T-cell (primary cell): ENCODE measurements at regions not wholly inside any gene's neighbourhood (a gene's known extent, or its start where the extent isn't known, plus 50 kb on each side); places are given as distances from the start of the nearest gene placed in this dataset.

Source experiments
- ATAC-seq, 4 experiments: fragments of 200-7000 bp in 3 of 4; fragments of 150-1000 bp in 1 of 4; cut with Tn5 transposase; replicated peaks in 1 of 4; 1 replicate in 3 of 4; 2 replicates in 1 of 4; pipeline ENCODE4 v1.10.0; 2021; ENCODE audit warnings: moderate library complexity in 3 of 4, mild to moderate bottlenecking in 2 of 4, moderate number of reproducible peaks in 1 of 4
- CTCF ChIA-PET, 2 donors: fragments of 300-600 bp; sonication (Branson Sonifier 250); formaldehyde crosslinking; loops; one replicate each; lab custom pipeline; 2022; ENCODE audit warnings: antibody characterized with exemption in 2 of 2; lab: Charles Lee
- POLR2A ChIA-PET, 2 donors: fragments of 300-600 bp; sonication (Branson Sonifier 250); formaldehyde crosslinking; loops; one replicate each; lab custom pipeline; 2022; ENCODE audit warnings: antibody characterized with exemption in 2 of 2; lab: Charles Lee
- DNase-seq, 35 experiments: peaks; one replicate each; pipeline versions ENCODE4 v3.0.0 to v3.0.0-alpha.2; 2013 to 2023
- H3K27ac ChIP-seq: one replicate; pipeline ENCODE4 v1.5.1; 2013; ENCODE audit warnings: low read length
- H3K27me3 ChIP-seq, 2 experiments: replicated peaks in 1 of 2; 1 replicate in 1 of 2; 2 replicates in 1 of 2; pipeline versions ENCODE4 v1.6.1 to v1.7.0; 2013; ENCODE audit warnings: low read length in 1 of 2, mixed read lengths in 1 of 2; ENCODE audit not compliant: control insufficient read depth in 2 of 2, insufficient read depth in 2 of 2; ENCODE audit errors: extremely low read depth in 1 of 2
- H3K36me3 ChIP-seq, 2 donors: 1 replicate in 1 of 2; 2 replicates in 1 of 2; pipeline versions ENCODE4 v1.6.1 to v1.7.0; 2013; ENCODE audit warnings: low read length in 1 of 2; ENCODE audit not compliant: control insufficient read depth in 2 of 2, insufficient read depth in 1 of 2; ENCODE audit errors: extremely low read depth in 1 of 2
- H3K4me1 ChIP-seq, 2 experiments: 1 replicate in 1 of 2; 2 replicates in 1 of 2; pipeline versions ENCODE4 v1.6.1 to v1.7.0; 2013; ENCODE audit warnings: low read length in 2 of 2, mixed read lengths in 1 of 2; ENCODE audit not compliant: insufficient read depth in 2 of 2, control insufficient read depth in 1 of 2; ENCODE audit errors: extremely low read depth in 1 of 2
- H3K4me3 ChIP-seq, 2 donors: 1 replicate in 1 of 2; 2 replicates in 1 of 2; pipeline versions ENCODE4 v1.5.1 to v1.7.0; 2013; ENCODE audit warnings: mild to moderate bottlenecking in 2 of 2, low read length in 1 of 2, moderate library complexity in 1 of 2; ENCODE audit not compliant: control insufficient read depth in 1 of 2; ENCODE audit errors: extremely low read depth in 1 of 2
- H3K9me3 ChIP-seq: 2 replicates; pipeline ENCODE4 v1.7.0; 2013
- H3K27ac Mint-ChIP-seq, 2 donors: one replicate each; pipeline ENCODE4 v1.8.0; 2020 to 2021; ENCODE audit warnings: mild to moderate bottlenecking in 2 of 2, mixed read lengths in 2 of 2
- H3K27me3 Mint-ChIP-seq, 2 donors: one replicate each; pipeline ENCODE4 v1.8.0; 2021 to 2022; ENCODE audit warnings: mixed read lengths in 2 of 2
- H3K36me3 Mint-ChIP-seq: one replicate; pipeline ENCODE4 v1.8.0; 2021; ENCODE audit warnings: mixed read lengths
- H3K4me1 Mint-ChIP-seq, 3 donors: one replicate each; pipeline ENCODE4 v1.8.0; 2020 to 2022; ENCODE audit warnings: mixed read lengths in 3 of 3, mild to moderate bottlenecking in 1 of 3
- H3K4me3 Mint-ChIP-seq, 3 donors: one replicate each; pipeline ENCODE4 v1.8.0; 2020 to 2022; ENCODE audit warnings: mild to moderate bottlenecking in 3 of 3, mixed read lengths in 3 of 3, moderate library complexity in 3 of 3
- H3K9me3 Mint-ChIP-seq, 3 donors: one replicate each; pipeline ENCODE4 v1.8.0; 2020 to 2022; ENCODE audit warnings: mixed read lengths in 3 of 3
- WGBS: methylation state at CpG from one replicate; pipeline ENCODE4 v1.1.5; 2013; ENCODE audit warnings: missing lambda C conversion rate; ENCODE audit not compliant: insufficient coverage; 5-methylcytosine and 5-hydroxymethylcytosine counted together

- ChIA-PET CTCF (no interaction called here), POLR2A (no interaction called here)
- Mint-ChIP-seq H3K4me1 (peaks cover 38 to 56% (median 42%) of the 10 kb centered on the region in 3 donors), H3K4me3 (no peak overlapping the region), H3K27ac (no peak overlapping the region), H3K9me3 (no peaks in the 10 kb centered on the region), H3K27me3 (no peaks in the 10 kb centered on the region), H3K36me3 (no peaks in the 10 kb centered on the region)
- Histone ChIP-seq H3K27ac (no peak overlapping the region), H3K9me3 (no peaks in the 10 kb centered on the region), H3K4me1 (peaks cover 7 to 26% of the 10 kb centered on the region in 2 experiments), H3K4me3 (no peak overlapping the region), H3K27me3 (no peaks in the 10 kb centered on the region), H3K36me3 (no peaks in the 10 kb centered on the region)
- no peak for ATAC-seq
- no peak for DNase-seq
- 97% methylated on average over 5 of the region's 11 CpGs for WGBS
Measured at GRCh38 chr10:3470191-3470590, 297.6 kb upstream of the PITRM1 start.

GRCh38 chr10:3469639-3470020 lies 297.0 kb upstream of the PITRM1 start:
- no peak for ATAC-seq
- Mint-ChIP-seq H3K27ac (no peak overlapping the region), H3K4me1 (peaks cover 38 to 56% (median 42%) of the 10 kb centered on the region in 3 donors), H3K27me3 (no peaks in the 10 kb centered on the region), H3K9me3 (no peaks in the 10 kb centered on the region), H3K36me3 (no peaks in the 10 kb centered on the region), H3K4me3 (no peak overlapping the region)
- no peaks in the 10 kb centered on the region for H3K27me3 ChIP-seq
- ChIA-PET POLR2A (no interaction called here), CTCF (no interaction called here)
- DNase-seq = no peak
- no peaks in the 10 kb centered on the region for H3K36me3 ChIP-seq
- H3K4me3 ChIP-seq = no peak overlapping the region
- peaks cover 8 to 26% of the 10 kb centered on the region in 2 experiments for H3K4me1 ChIP-seq
- no CpG with 5 or more reads among the region's 2 CpGs for WGBS
- no peaks in the 10 kb centered on the region for H3K9me3 ChIP-seq
- H3K27ac ChIP-seq = no peak overlapping the region

DNA sequence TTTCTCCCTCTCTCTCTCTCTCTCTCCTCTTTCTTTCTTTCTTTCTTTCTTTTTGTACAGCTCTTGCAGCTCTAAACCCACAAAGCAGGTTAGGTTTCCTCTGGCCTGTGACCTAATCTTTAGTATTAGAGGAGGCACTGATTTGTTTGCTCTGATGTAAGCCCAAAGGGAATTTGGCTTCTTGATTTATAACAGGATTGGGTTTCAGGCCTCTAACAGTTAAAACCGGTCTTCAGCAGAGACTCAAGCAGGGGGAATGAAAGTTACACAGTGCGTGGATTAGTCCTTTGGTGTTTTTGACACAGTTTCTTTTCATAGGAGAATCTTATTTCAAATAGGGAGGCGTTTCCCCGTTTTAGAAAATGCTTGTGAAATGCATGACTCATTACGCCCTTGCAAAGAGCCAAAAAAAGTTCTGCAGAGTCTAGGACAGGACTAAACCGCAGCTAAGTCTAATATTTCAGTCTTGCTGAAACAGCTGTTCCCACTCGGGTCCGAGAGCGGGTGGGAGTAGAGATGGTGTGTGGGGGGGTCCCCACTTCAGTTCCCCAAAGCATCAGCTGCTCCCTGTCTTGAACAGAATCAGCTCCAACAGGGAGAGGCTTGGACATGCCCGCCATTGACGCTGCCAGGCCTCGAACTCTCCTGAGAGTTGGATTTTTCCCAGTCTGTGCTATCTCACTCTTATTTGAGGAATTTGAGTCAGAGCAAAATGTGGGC lies 296.5 kb upstream of the PITRM1 start:
- Mint-ChIP-seq H3K9me3 (no peaks in the 10 kb centered on the region), H3K27ac (peak overlapping the region; percentile 33 to 39), H3K27me3 (no peaks in the 10 kb centered on the region), H3K4me3 (no peak overlapping the region), H3K36me3 (no peaks in the 10 kb centered on the region), H3K4me1 (peaks cover 38 to 56% (median 42%) of the 10 kb centered on the region in 3 donors)
- H3K27ac ChIP-seq = no peak overlapping the region
- 62% methylated on average over 6 of the region's 12 CpGs for WGBS
- ATAC-seq = no peak
- no peak for DNase-seq
- no peak overlapping the region for H3K4me3 ChIP-seq
- no peaks in the 10 kb centered on the region for H3K9me3 ChIP-seq
- H3K27me3 ChIP-seq = no peaks in the 10 kb centered on the region
- CTCF ChIA-PET = no interaction called here
- no peaks in the 10 kb centered on the region for H3K36me3 ChIP-seq
- POLR2A ChIA-PET = interaction anchor here in 1 of 2 donors (0.7 kb wide), 1 partner anchor 65 kb away, joined by 4 read pairs; no protein-coding TSS in a partner anchor
- H3K4me1 ChIP-seq = peaks cover 8 to 26% of the 10 kb centered on the region in 2 experiments

DNA sequence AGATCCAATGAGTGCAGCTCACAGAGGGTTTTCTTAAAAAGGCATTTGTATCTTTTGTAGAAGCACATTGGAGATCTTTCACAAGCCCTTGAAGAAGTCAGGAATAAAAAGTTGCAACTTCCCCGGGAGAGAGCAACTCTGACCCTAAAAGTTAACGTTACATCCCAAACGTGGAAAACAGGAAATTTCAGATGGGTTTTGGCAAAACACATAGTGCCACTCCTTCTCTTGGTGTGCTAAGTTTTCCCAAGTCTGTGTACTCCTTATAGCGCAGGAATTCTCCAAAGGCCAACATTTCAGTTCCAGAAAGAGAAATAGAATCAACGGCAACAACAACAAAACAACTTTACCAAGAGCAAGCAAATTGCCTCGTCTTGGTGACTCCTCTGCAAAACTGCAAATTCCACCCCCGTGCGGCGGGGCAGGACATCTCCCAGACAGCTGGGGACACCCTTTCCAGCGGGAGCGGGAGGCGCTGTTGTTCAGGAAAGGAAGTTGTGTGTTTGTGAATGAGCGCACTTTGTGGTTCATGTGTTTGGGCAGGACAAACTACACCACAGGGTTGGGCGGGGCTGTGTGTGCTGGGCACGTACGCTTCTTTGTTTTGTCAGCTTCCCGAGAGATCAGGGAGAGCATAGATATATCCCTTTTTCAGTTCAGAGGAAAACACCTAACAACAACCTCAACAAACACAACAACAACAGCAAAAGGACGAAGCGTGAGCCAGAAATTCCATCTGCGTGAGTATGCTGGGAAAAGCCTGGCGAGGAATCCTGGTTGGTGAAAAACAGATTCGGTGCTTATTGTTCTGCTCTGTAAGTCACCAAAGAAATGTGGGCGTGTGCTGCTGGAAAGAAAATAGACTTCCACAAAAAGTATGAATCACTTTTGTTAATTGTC lies 294.7 kb upstream of the PITRM1 start:
- Mint-ChIP-seq H3K4me1 (peaks cover 24 to 42% (median 31%) of the 10 kb centered on the region in 3 donors), H3K9me3 (no peaks in the 10 kb centered on the region), H3K36me3 (no peaks in the 10 kb centered on the region), H3K27me3 (no peaks in the 10 kb centered on the region), H3K4me3 (peak overlapping the region in 2 of 3 donors; percentile 42 to 70), H3K27ac (peak overlapping the region; percentile 16 to 45)
- ATAC-seq (no peak), DNase-seq (peak in 1 of 35 experiments; percentile 3)
- Histone ChIP-seq H3K9me3 (no peaks in the 10 kb centered on the region), H3K4me1 (peaks cover 5 to 20% of the 10 kb centered on the region in 2 experiments), H3K27ac (no peak overlapping the region), H3K27me3 (no peaks in the 10 kb centered on the region), H3K36me3 (no peaks in the 10 kb centered on the region), H3K4me3 (no peak overlapping the region)
- CTCF ChIA-PET = no interaction called here
- 69% methylated on average over 9 of the region's 23 CpGs for WGBS
- POLR2A ChIA-PET = interaction anchor here in 1 of 2 donors (0.7 kb wide), 1 partner anchor 696 kb away, joined by 3 read pairs; no protein-coding TSS in a partner anchor

DNA sequence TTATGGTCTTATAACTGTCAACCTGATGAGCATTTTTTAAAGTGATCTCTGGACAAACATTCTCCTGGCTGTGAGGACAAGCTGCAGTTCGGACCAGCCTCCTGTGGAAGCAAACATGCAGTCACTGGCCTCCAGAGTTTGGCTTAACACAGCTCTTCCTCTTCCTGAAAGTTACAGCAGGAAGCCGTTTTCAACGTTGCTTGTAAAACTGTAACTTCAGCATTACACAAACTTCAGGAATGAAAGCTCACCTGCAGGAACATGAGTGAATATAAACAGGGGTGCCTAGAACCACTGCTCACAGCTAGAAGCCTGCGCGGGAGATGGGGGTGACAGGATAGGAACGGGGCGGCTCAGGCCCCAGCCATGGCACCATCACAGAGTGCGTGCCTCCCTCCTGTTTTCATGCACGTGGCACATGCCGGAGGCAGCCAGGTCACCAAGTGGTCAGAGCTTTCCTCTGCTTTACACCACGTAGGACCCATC lies 292.9 kb upstream of the PITRM1 start:
- Mint-ChIP-seq H3K4me3 (no peak overlapping the region), H3K27ac (no peak overlapping the region)
- POLR2A ChIA-PET = interaction anchor here in 1 of 2 donors (0.5 kb wide), 1 partner anchor 129 kb away, joined by 3 read pairs; no protein-coding TSS in a partner anchor

More for the DNA sequence above, 292.9 kb upstream of the PITRM1 start:
- Histone ChIP-seq H3K9me3 (no peaks in the 10 kb centered on the region), H3K4me3 (no peak overlapping the region), H3K27ac (no peak overlapping the region), H3K27me3 (no peaks in the 10 kb centered on the region), H3K36me3 (no peaks in the 10 kb centered on the region), H3K4me1 (peaks cover 5 to 14% of the 10 kb centered on the region in 2 experiments)
- Mint-ChIP-seq H3K9me3 (no peaks in the 10 kb centered on the region), H3K36me3 (no peaks in the 10 kb centered on the region), H3K27me3 (no peaks in the 10 kb centered on the region), H3K4me1 (peaks cover 15 to 33% (median 23%) of the 10 kb centered on the region in 3 donors)
- ATAC-seq (no peak), DNase-seq (no peak)
- 91% methylated on average over 8 of the region's 11 CpGs for WGBS
- CTCF ChIA-PET = interaction anchor here in 1 of 2 donors (0.6 kb wide), 1 partner anchor 53 kb away, joined by 3 read pairs; no protein-coding TSS in a partner anchor
